ENCODE measurements at regions not wholly inside any gene's neighbourhood (a gene's known extent, or its start where the extent isn't known, plus 50 kb on each side); places are given as distances from the start of the nearest gene placed in this dataset.
"Not testable (repeated sequence)": the region's sequence is repeated elsewhere in the genome, so short reads cannot be mapped to it uniquely, and the experiment has no call there.

GRCh38 chr17:55986817-55987216, 166.5 kb upstream of the ANKFN1 start:
- H3K4me3 ChIP-seq = no peak overlapping the region
- H3K27me3 ChIP-seq = no peaks in the 10 kb centered on the region
- H3K27ac ChIP-seq = no peak overlapping the region
- 89% methylated on average over 4 of the region's 4 CpGs for WGBS
- H3K9me3 ChIP-seq = no peaks in the 10 kb centered on the region
- H3K36me3 ChIP-seq = no peaks in the 10 kb centered on the region
- no peak for DNase-seq (ENCODE audit: low spot score in 2 of 2)
- no peaks in the 10 kb centered on the region for H3K4me1 ChIP-seq
- TF ChIP-seq POLR2A (IDR thresholded peaks at IDR 0.05) = no peak
- no peak for TF ChIP-seq CTCF (IDR thresholded peaks at IDR 0.05)
- TF ChIP-seq EP300 (IDR thresholded peaks at IDR 0.05) = no peak
- no peak for TF ChIP-seq POLR2AphosphoS5 (IDR thresholded peaks at IDR 0.05)

- Histone ChIP-seq H3K4me3 (no peak overlapping the region), H3K4me1 (no peaks in the 10 kb centered on the region), H3K36me3 (no peaks in the 10 kb centered on the region), H3K27ac (no peak overlapping the region), H3K9me3 (no peaks in the 10 kb centered on the region), H3K27me3 (no peaks in the 10 kb centered on the region)
- WGBS = 85% methylated on average over 3 of the region's 3 CpGs
- TF ChIP-seq CTCF (IDR thresholded peaks at IDR 0.05) = no peak
- no peak for TF ChIP-seq POLR2A (IDR thresholded peaks at IDR 0.05)
- TF ChIP-seq EP300 (IDR thresholded peaks at IDR 0.05) = no peak
- no peak for TF ChIP-seq POLR2AphosphoS5 (IDR thresholded peaks at IDR 0.05)
- no peak for DNase-seq (ENCODE audit: low spot score in 2 of 2)
Observed at GRCh38 chr17:55988861-55989260, 164.4 kb upstream of the ANKFN1 start.

GRCh38 chr17:55990332-55991006, 162.8 kb upstream of the ANKFN1 start:
- TF ChIP-seq CTCF (IDR thresholded peaks at IDR 0.05) (no peak), EP300 (IDR thresholded peaks at IDR 0.05) (no peak), POLR2A (IDR thresholded peaks at IDR 0.05) (no peak), POLR2AphosphoS5 (IDR thresholded peaks at IDR 0.05) (no peak)
- 35% methylated on average over 10 of the region's 10 CpGs for WGBS

GRCh38 chr17:55996826-55997225, 156.4 kb upstream of the ANKFN1 start:
- Histone ChIP-seq H3K27ac (no peak overlapping the region), H3K4me1 (no peaks in the 10 kb centered on the region), H3K27me3 (no peaks in the 10 kb centered on the region), H3K36me3 (no peaks in the 10 kb centered on the region), H3K9me3 (no peaks in the 10 kb centered on the region), H3K4me3 (no peak overlapping the region)
- WGBS = 68% methylated on average over 2 of the region's 2 CpGs
- no peak for DNase-seq (ENCODE audit: low spot score in 2 of 2)
- TF ChIP-seq CTCF (IDR thresholded peaks at IDR 0.05) = no peak
- TF ChIP-seq EP300 (IDR thresholded peaks at IDR 0.05) = no peak
- no peak for TF ChIP-seq POLR2AphosphoS5 (IDR thresholded peaks at IDR 0.05)
- TF ChIP-seq POLR2A (IDR thresholded peaks at IDR 0.05) = no peak

More at GRCh38 chr17:55990332-55991006, 162.8 kb upstream of the ANKFN1 start:
- no peak overlapping the region for H3K4me3 ChIP-seq
- no peaks in the 10 kb centered on the region for H3K4me1 ChIP-seq
- H3K9me3 ChIP-seq = no peaks in the 10 kb centered on the region
- H3K36me3 ChIP-seq = no peaks in the 10 kb centered on the region
- DNase-seq (ENCODE audit: low spot score in 2 of 2) = no peak
- no peaks in the 10 kb centered on the region for H3K27me3 ChIP-seq
- no peak overlapping the region for H3K27ac ChIP-seq

- Histone ChIP-seq H3K4me1 (no peaks in the 10 kb centered on the region), H3K27ac (no peak overlapping the region), H3K4me3 (no peak overlapping the region), H3K27me3 (no peaks in the 10 kb centered on the region), H3K9me3 (no peaks in the 10 kb centered on the region), H3K36me3 (no peaks in the 10 kb centered on the region)
- no peak for DNase-seq (ENCODE audit: low spot score in 2 of 2)
- no peak for TF ChIP-seq POLR2AphosphoS5 (IDR thresholded peaks at IDR 0.05)
- TF ChIP-seq POLR2A (IDR thresholded peaks at IDR 0.05) = no peak
- TF ChIP-seq CTCF (IDR thresholded peaks at IDR 0.05) = no peak
- TF ChIP-seq EP300 (IDR thresholded peaks at IDR 0.05) = no peak
- WGBS = 84% methylated on average over 3 of the region's 3 CpGs
Observed at GRCh38 chr17:56000411-56000810, 152.9 kb upstream of the ANKFN1 start.

- not testable (repeated sequence) for H3K9me3 ChIP-seq; H3K4me3 ChIP-seq; H3K36me3 ChIP-seq; H3K27me3 ChIP-seq; H3K27ac ChIP-seq; DNase-seq (ENCODE audit: low spot score in 2 of 2); H3K4me1 ChIP-seq
- 88% methylated on average over 6 of the region's 8 CpGs for WGBS
Observed at GRCh38 chr17:56002656-56003055, 150.6 kb upstream of the ANKFN1 start.
